Naive B cell (primary cell): ENCODE measurements at regions not wholly inside any gene's neighbourhood (a gene's known extent, or its start where the extent isn't known, plus 50 kb on each side); places are given as distances from the start of the nearest gene placed in this dataset.
A peak's percentile ranks its signal among the peaks of the same experiment; 100 is the strongest.

ENCODE experiments used
- ATAC-seq, 2 donors: fragments of 150-1000 bp; cut with Tn5 transposase; 2 replicates each; pipeline ENCODE4 v1.10.0; 2021; ENCODE audit warnings: low read depth in 2 of 2, mild to moderate bottlenecking in 2 of 2, moderate library complexity in 2 of 2
- DNase-seq: peaks from one replicate; pipeline ENCODE4 v3.0.0; 2022
- H3K27ac Mint-ChIP-seq, 6 donors: one replicate each; pipeline ENCODE4 v1.8.0; 2020 to 2022; ENCODE audit warnings: mild to moderate bottlenecking in 6 of 6, mixed read lengths in 6 of 6, moderate library complexity in 5 of 6, inconsistent platforms in 2 of 6
- H3K27me3 Mint-ChIP-seq, 3 donors: one replicate each; pipeline ENCODE4 v1.8.0; 2021 to 2022; ENCODE audit warnings: mixed read lengths in 3 of 3, mild to moderate bottlenecking in 1 of 3
- H3K36me3 Mint-ChIP-seq, 2 donors: one replicate each; pipeline ENCODE4 v1.8.0; 2020 to 2022; ENCODE audit warnings: mixed read lengths in 2 of 2, inconsistent platforms in 1 of 2, mild to moderate bottlenecking in 1 of 2
- H3K4me1 Mint-ChIP-seq, 3 donors: one replicate each; pipeline ENCODE4 v1.8.0; 2020 to 2022; ENCODE audit warnings: mixed read lengths in 3 of 3, inconsistent platforms in 1 of 3, mild to moderate bottlenecking in 1 of 3, moderate library complexity in 1 of 3
- H3K4me3 Mint-ChIP-seq, 8 donors: one replicate each; pipeline ENCODE4 v1.8.0; 2020 to 2022; ENCODE audit warnings: mild to moderate bottlenecking in 8 of 8, mixed read lengths in 8 of 8, moderate library complexity in 8 of 8, inconsistent platforms in 2 of 8
- H3K9me3 Mint-ChIP-seq, 7 donors: one replicate each; pipeline ENCODE4 v1.8.0; 2020 to 2022; ENCODE audit warnings: mixed read lengths in 7 of 7, mild to moderate bottlenecking in 5 of 7, inconsistent platforms in 2 of 7, moderate library complexity in 1 of 7

- Mint-ChIP-seq H3K9me3 (peaks cover 3 to 28% (median 15%) of the 10 kb centered on the region in 7 donors), H3K4me3 (no peak overlapping the region), H3K27ac (no peak overlapping the region), H3K4me1 (no peaks in the 10 kb centered on the region), H3K36me3 (no peaks in the 10 kb centered on the region), H3K27me3 (no peaks in the 10 kb centered on the region)
- no peak for DNase-seq
- no peak for ATAC-seq
Observed at GRCh38 chr4:18914182-18914581, 892.6 kb upstream of the LCORL start.

- Mint-ChIP-seq H3K4me1 (no peaks in the 10 kb centered on the region), H3K9me3 (peaks cover 0 to 10% (median 4%) of the 10 kb centered on the region in 7 donors), H3K27ac (no peak overlapping the region), H3K36me3 (no peaks in the 10 kb centered on the region), H3K27me3 (no peaks in the 10 kb centered on the region), H3K4me3 (no peak overlapping the region)
- DNase-seq (no peak), ATAC-seq (no peak)
Observed at GRCh38 chr4:18894928-18895327, 873.4 kb upstream of the LCORL start.

GRCh38 chr4:18882468-18882867 is 860.9 kb upstream of the LCORL start:
- DNase-seq (no peak), ATAC-seq (no peak)
- Mint-ChIP-seq H3K4me1 (no peaks in the 10 kb centered on the region), H3K27me3 (no peaks in the 10 kb centered on the region), H3K4me3 (no peak overlapping the region), H3K9me3 (peaks cover 0 to 6% (median 1%) of the 10 kb centered on the region in 7 donors), H3K36me3 (no peaks in the 10 kb centered on the region), H3K27ac (no peak overlapping the region)

- ATAC-seq (no peak), DNase-seq (no peak)
- Mint-ChIP-seq H3K9me3 (peaks cover 0 to 10% (median 7%) of the 10 kb centered on the region in 7 donors), H3K4me1 (no peaks in the 10 kb centered on the region), H3K4me3 (no peak overlapping the region), H3K36me3 (no peaks in the 10 kb centered on the region), H3K27ac (no peak overlapping the region), H3K27me3 (no peaks in the 10 kb centered on the region)
Observed at GRCh38 chr4:18881556-18881955, 860.0 kb upstream of the LCORL start.

GRCh38 chr4:18880871-18881270 is 859.3 kb upstream of the LCORL start:
- no peak for ATAC-seq
- Mint-ChIP-seq H3K9me3 (peaks cover 0 to 10% (median 7%) of the 10 kb centered on the region in 7 donors), H3K4me1 (no peaks in the 10 kb centered on the region), H3K36me3 (no peaks in the 10 kb centered on the region), H3K4me3 (no peak overlapping the region), H3K27ac (no peak overlapping the region), H3K27me3 (no peaks in the 10 kb centered on the region)
- DNase-seq: no peak

- ATAC-seq: no peak
- Mint-ChIP-seq H3K36me3 (no peaks in the 10 kb centered on the region), H3K4me1 (no peaks in the 10 kb centered on the region), H3K9me3 (peaks cover 0 to 24% (median 11%) of the 10 kb centered on the region in 7 donors), H3K27ac (no peak overlapping the region), H3K27me3 (no peaks in the 10 kb centered on the region), H3K4me3 (no peak overlapping the region)
- no peak for DNase-seq
Observed at GRCh38 chr4:18878561-18878960, 857.0 kb upstream of the LCORL start.

- peaks cover 0 to 16% (median 4%) of the 10 kb centered on the region in 7 donors for H3K9me3 Mint-ChIP-seq
- no peaks in the 10 kb centered on the region for H3K4me1 Mint-ChIP-seq
- ATAC-seq: no peak
- H3K27me3 Mint-ChIP-seq: no peaks in the 10 kb centered on the region
- H3K4me3 Mint-ChIP-seq: no peak overlapping the region
- no peak overlapping the region for H3K27ac Mint-ChIP-seq
- DNase-seq: no peak
- no peaks in the 10 kb centered on the region for H3K36me3 Mint-ChIP-seq
Observed at GRCh38 chr4:18869166-18869565, 847.6 kb upstream of the LCORL start.

GRCh38 chr4:18860836-18861530 is 839.4 kb upstream of the LCORL start:
- Mint-ChIP-seq H3K9me3 (peaks cover 0 to 8% (median 0%) of the 10 kb centered on the region in 7 donors), H3K27ac (no peak overlapping the region), H3K4me1 (no peaks in the 10 kb centered on the region), H3K36me3 (no peaks in the 10 kb centered on the region), H3K27me3 (no peaks in the 10 kb centered on the region), H3K4me3 (no peak overlapping the region)
- ATAC-seq (no peak), DNase-seq (no peak)

GRCh38 chr4:18859468-18859867 is 837.9 kb upstream of the LCORL start:
- H3K4me3 Mint-ChIP-seq: peak overlapping the region in 1 of 8 donors; percentile 61
- no peaks in the 10 kb centered on the region for H3K4me1 Mint-ChIP-seq
- DNase-seq: no peak
- no peak for ATAC-seq
- no peaks in the 10 kb centered on the region for H3K27me3 Mint-ChIP-seq
- peaks cover 0 to 10% (median 3%) of the 10 kb centered on the region in 7 donors for H3K9me3 Mint-ChIP-seq
- H3K36me3 Mint-ChIP-seq: no peaks in the 10 kb centered on the region
- no peak overlapping the region for H3K27ac Mint-ChIP-seq

GRCh38 chr4:18858229-18858922 is 836.8 kb upstream of the LCORL start:
- Mint-ChIP-seq H3K36me3 (no peaks in the 10 kb centered on the region), H3K4me1 (no peaks in the 10 kb centered on the region), H3K4me3 (no peak overlapping the region), H3K27me3 (no peaks in the 10 kb centered on the region), H3K27ac (no peak overlapping the region), H3K9me3 (peaks cover 0 to 8% (median 3%) of the 10 kb centered on the region in 7 donors)
- ATAC-seq: no peak
- DNase-seq: no peak

GRCh38 chr4:18850867-18851266 is 829.3 kb upstream of the LCORL start:
- DNase-seq (no peak), ATAC-seq (no peak)
- H3K27me3 Mint-ChIP-seq: no peaks in the 10 kb centered on the region
- H3K27ac Mint-ChIP-seq: no peak overlapping the region
- no peaks in the 10 kb centered on the region for H3K36me3 Mint-ChIP-seq
- peaks cover 0 to 18% (median 2%) of the 10 kb centered on the region in 7 donors for H3K9me3 Mint-ChIP-seq
- H3K4me1 Mint-ChIP-seq: no peaks in the 10 kb centered on the region
- no peak overlapping the region for H3K4me3 Mint-ChIP-seq

- peaks cover 0 to 23% (median 7%) of the 10 kb centered on the region in 7 donors for H3K9me3 Mint-ChIP-seq
- H3K4me3 Mint-ChIP-seq: no peak overlapping the region
- H3K36me3 Mint-ChIP-seq: no peaks in the 10 kb centered on the region
- H3K27me3 Mint-ChIP-seq: no peaks in the 10 kb centered on the region
- no peak for ATAC-seq
- DNase-seq: no peak
- H3K27ac Mint-ChIP-seq: no peak overlapping the region
- H3K4me1 Mint-ChIP-seq: no peaks in the 10 kb centered on the region
Observed at GRCh38 chr4:18847249-18847890, 825.8 kb upstream of the LCORL start.

- H3K9me3 Mint-ChIP-seq: peaks cover 0 to 23% (median 7%) of the 10 kb centered on the region in 7 donors
- no peak for DNase-seq
Observed at GRCh38 chr4:18846313-18846712, 824.8 kb upstream of the LCORL start.

GRCh38 chr4:18844726-18845125 is 823.2 kb upstream of the LCORL start:
- H3K4me3 Mint-ChIP-seq: no peak overlapping the region
- H3K4me1 Mint-ChIP-seq: no peaks in the 10 kb centered on the region
- H3K27ac Mint-ChIP-seq: no peak overlapping the region
- no peaks in the 10 kb centered on the region for H3K27me3 Mint-ChIP-seq
- no peak for ATAC-seq
- H3K9me3 Mint-ChIP-seq: peaks cover 0 to 23% (median 7%) of the 10 kb centered on the region in 7 donors
- DNase-seq: no peak
- no peaks in the 10 kb centered on the region for H3K36me3 Mint-ChIP-seq

More at GRCh38 chr4:18846313-18846712, 824.8 kb upstream of the LCORL start:
- no peak overlapping the region for H3K27ac Mint-ChIP-seq
- no peaks in the 10 kb centered on the region for H3K36me3 Mint-ChIP-seq
- no peak for ATAC-seq
- no peaks in the 10 kb centered on the region for H3K27me3 Mint-ChIP-seq
- H3K4me1 Mint-ChIP-seq: no peaks in the 10 kb centered on the region
- no peak overlapping the region for H3K4me3 Mint-ChIP-seq
